Lower leg skin (tissue), 4 donors: ENCODE measurements at regions not wholly inside any gene's neighbourhood (a gene's known extent, or its start where the extent isn't known, plus 50 kb on each side); places are given as distances from the start of the nearest gene placed in this dataset.

Experiments used
- DNase-seq, 2 donors: peaks; one replicate each; pipeline ENCODE4 v3.0.0-alpha.2; 2019; ENCODE audit warnings: low spot score in 2 of 2
- H3K4me3 ChIP-seq: fragments of 200-600 bp; sonication (generic); 2 replicates; pipeline ENCODE4 v1.5.1; 2017; ENCODE audit warnings: mild to moderate bottlenecking, low read depth; ENCODE audit not compliant: poor library complexity, severe bottlenecking
- POLR2A ChIP-seq, 2 donors: fragments of 450-650 bp; IDR thresholded peaks; one replicate each; pipeline ENCODE4 v1.6.1; 2016 to 2017; ENCODE audit warnings: antibody characterized with exemption in 2 of 2, mild to moderate bottlenecking in 1 of 2, moderate library complexity in 1 of 2
- WGBS, 2 donors: methylation state at CpG; one replicate each; pipeline ENCODE4 v1.1.5; 2018; 5-methylcytosine and 5-hydroxymethylcytosine counted together
- intact Hi-C: fragments of 100-400 bp; cut with DNase I; formaldehyde crosslinking; loops from one replicate; pipeline ENCODE4 v1.15.0; 2023; ENCODE audit warnings: low total_unique reads
- TF ChIP-seq, protein P1 (sequence below), 3 donors: fragments of 450-650 bp; IDR thresholded peaks; one replicate each; pipeline ENCODE4 v1.5.1; 2016; ENCODE audit warnings: antibody characterized with exemption in 3 of 3, mild to moderate bottlenecking in 3 of 3, moderate library complexity in 2 of 3

DNA sequence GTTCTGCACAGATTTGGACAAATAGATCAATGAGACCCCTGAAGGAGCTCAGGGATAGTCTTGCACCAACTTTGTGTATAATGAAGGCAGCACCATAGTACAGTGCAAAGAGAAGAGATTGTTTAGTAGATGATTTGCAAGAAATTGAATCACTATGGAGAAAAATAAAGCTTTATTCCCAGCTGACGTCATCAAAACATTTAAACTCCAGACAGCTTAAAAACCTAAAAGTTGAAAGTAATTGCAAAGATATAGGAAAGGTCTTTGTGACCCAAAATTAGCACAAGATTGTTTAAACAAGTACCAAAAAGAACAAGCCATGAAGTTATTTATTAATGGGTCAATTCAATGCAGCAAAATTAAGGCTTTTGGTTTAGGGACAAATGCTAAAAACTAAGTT lies 88.8 kb upstream of the BACE2 start:
- intact Hi-C loops, result loop anchor here (10.0 kb wide), 1 partner anchor 614 kb away; no protein-coding TSS in a partner anchor
- H3K4me3 ChIP-seq, result no peak overlapping the region
- WGBS, 2 donors, result 73 to 76% methylated on average over 1 of the region's 1 CpG
- TF ChIP-seq, protein P1, sequence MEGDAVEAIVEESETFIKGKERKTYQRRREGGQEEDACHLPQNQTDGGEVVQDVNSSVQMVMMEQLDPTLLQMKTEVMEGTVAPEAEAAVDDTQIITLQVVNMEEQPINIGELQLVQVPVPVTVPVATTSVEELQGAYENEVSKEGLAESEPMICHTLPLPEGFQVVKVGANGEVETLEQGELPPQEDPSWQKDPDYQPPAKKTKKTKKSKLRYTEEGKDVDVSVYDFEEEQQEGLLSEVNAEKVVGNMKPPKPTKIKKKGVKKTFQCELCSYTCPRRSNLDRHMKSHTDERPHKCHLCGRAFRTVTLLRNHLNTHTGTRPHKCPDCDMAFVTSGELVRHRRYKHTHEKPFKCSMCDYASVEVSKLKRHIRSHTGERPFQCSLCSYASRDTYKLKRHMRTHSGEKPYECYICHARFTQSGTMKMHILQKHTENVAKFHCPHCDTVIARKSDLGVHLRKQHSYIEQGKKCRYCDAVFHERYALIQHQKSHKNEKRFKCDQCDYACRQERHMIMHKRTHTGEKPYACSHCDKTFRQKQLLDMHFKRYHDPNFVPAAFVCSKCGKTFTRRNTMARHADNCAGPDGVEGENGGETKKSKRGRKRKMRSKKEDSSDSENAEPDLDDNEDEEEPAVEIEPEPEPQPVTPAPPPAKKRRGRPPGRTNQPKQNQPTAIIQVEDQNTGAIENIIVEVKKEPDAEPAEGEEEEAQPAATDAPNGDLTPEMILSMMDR (IDR thresholded peaks at IDR 0.05), result no peak
- TF ChIP-seq POLR2A (IDR thresholded peaks at IDR 0.05), result no peak
- no peak for DNase-seq

GRCh38 chr21:41080485-41081121 lies 87.4 kb upstream of the BACE2 start:
- WGBS, 2 donors, result 87 to 89% methylated on average over 3 of the region's 3 CpGs
- no peak for DNase-seq
- intact Hi-C loops, result no loop called here
- H3K4me3 ChIP-seq, result no peak overlapping the region
- TF ChIP-seq, protein P1 (IDR thresholded peaks at IDR 0.05), result no peak
- TF ChIP-seq POLR2A (IDR thresholded peaks at IDR 0.05), result no peak

- 65 to 88% methylated on average over 5 of the region's 5 CpGs for WGBS, 2 donors
- H3K4me3 ChIP-seq, result no peak overlapping the region
- intact Hi-C loops, result no loop called here
- no peak for DNase-seq
- TF ChIP-seq POLR2A (IDR thresholded peaks at IDR 0.05), result no peak
- TF ChIP-seq, protein P1 (IDR thresholded peaks at IDR 0.05), result no peak
These were observed 81.4 kb upstream of the BACE2 start for GRCh38 chr21:41086569-41086968.

DNA sequence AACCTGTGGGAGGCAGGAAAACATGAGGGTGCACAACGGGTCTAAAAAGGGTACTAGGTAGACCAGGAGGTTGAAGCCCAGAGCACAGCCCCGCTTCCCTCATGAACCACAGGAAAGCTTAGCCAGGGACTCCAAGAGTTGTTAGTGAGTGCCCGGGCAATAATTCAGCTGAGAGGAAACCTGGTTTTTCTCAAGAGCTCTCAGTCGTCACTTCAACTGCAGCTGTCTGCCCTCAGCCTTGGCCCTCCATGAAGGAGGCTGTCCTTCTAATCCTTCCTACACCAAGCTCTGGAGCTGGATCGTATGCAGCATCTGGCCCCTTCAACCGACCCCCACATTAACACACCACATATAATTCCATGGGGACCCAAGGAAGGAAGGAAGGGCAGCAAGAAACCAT lies 77.0 kb upstream of the BACE2 start:
- 74 to 82% methylated on average over 6 of the region's 6 CpGs for WGBS, 2 donors
- DNase-seq, result no peak

GRCh38 chr21:41091616-41092015 lies 76.3 kb upstream of the BACE2 start:
- 61 to 77% methylated on average over 2 of the region's 2 CpGs for WGBS, 2 donors
- intact Hi-C loops, result no loop called here
- no peak for DNase-seq
- no peak overlapping the region for H3K4me3 ChIP-seq
- TF ChIP-seq, protein P1 (IDR thresholded peaks at IDR 0.05), result no peak
- TF ChIP-seq POLR2A (IDR thresholded peaks at IDR 0.05), result no peak

More for the DNA sequence above, 77.0 kb upstream of the BACE2 start:
- no peak for TF ChIP-seq POLR2A (IDR thresholded peaks at IDR 0.05)
- TF ChIP-seq, protein P1 (IDR thresholded peaks at IDR 0.05), result no peak
- intact Hi-C loops, result no loop called here
- no peak overlapping the region for H3K4me3 ChIP-seq

DNA sequence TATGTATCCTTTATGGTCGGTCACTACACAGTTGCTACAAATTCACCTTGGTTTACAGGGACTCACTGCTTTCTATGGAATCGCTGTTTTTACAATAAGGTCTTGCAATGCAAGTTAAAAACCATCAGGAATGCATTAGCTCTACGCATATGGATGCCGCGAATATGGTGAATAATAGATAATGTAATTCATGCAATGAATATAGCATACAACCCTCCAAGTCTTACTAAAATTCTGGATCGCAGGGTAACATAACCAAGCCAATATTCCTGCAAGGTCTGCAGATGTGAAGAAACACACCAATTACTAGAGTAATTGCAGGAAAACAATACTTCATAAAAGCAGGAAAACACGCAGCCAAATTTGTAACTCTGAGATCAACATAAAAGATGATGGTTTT lies 75.6 kb upstream of the BACE2 start:
- DNase-seq, result no peak
- 77 to 83% methylated on average over 7 of the region's 7 CpGs for WGBS, 2 donors
- intact Hi-C loops, result no loop called here
- H3K4me3 ChIP-seq, result no peak overlapping the region
- no peak for TF ChIP-seq POLR2A (IDR thresholded peaks at IDR 0.05)
- TF ChIP-seq, protein P1 (IDR thresholded peaks at IDR 0.05), result no peak
